HG03039 (cell line): ENCODE measurements at regions not wholly inside any gene's neighbourhood (a gene's known extent, or its start where the extent isn't known, plus 50 kb on each side); places are given as distances from the start of the nearest gene placed in this dataset.

ENCODE experiments used
- ATAC-seq: cut with Tn5 transposase; IDR thresholded peaks from one replicate; pipeline ENCODE4 v1.9.1; 2021; ENCODE audit warnings: mild to moderate bottlenecking, moderate library complexity; ENCODE audit not compliant: unreplicated experiment

DNA sequence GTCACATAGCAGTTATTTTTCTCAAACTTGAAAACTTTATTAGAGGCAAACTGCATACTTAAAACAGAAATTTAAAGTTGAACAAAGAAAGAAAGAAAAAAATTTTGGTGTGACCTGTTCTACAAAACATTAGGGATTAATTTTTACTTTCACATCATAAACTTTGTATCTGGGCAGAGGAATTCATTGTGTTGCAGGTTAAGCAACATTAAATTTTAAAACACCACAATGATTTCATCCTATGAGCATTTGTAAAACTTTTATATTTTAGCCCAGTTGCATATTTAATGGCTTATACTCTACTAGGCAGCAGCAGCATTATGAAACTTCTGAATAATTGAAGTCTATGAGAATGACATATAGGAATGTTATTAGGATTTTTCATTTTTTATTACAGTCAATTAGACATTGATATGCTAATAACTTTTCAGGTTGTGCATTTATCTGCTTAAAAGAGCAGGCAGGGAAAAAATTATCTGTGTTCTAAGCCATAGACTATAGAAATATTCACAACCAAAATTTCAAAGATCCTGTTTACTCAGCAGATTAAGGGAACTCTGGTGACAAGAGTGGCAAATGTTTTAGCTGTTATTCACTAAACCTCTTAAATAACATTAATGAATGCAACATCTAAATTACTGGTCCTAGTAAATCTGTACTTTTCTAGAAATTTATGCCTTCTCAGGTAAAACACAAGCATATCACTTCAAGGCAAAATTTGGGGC, 1088.5 kb upstream of the CDH6 start:
- no peak for ATAC-seq

- no peak for ATAC-seq
Measured at GRCh38 chr5:30103452-30104202, 1089.9 kb upstream of the CDH6 start.

- no peak for ATAC-seq
Measured at GRCh38 chr5:30103052-30103451, 1090.4 kb upstream of the CDH6 start.

DNA sequence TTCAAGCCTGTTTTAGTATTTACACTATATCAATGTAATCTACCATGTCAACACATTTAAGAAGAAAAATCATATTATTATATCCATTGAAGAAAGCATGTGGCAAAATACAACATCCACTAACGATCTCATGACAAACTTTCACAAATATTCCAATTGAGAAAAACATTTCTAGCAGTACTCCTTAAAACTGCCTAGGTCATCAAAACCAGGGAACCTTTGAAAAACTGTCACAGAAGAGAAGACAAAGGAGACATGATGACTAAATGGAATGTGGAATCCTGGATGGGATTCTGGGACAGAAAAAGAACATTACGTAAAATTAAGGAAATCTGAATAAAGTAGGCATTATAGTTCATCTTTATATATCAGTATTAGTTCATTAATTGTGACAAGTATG, 1091.3 kb upstream of the CDH6 start:
- no peak for ATAC-seq

- no peak for ATAC-seq
Measured at GRCh38 chr5:30100929-30101328, 1092.6 kb upstream of the CDH6 start.

DNA sequence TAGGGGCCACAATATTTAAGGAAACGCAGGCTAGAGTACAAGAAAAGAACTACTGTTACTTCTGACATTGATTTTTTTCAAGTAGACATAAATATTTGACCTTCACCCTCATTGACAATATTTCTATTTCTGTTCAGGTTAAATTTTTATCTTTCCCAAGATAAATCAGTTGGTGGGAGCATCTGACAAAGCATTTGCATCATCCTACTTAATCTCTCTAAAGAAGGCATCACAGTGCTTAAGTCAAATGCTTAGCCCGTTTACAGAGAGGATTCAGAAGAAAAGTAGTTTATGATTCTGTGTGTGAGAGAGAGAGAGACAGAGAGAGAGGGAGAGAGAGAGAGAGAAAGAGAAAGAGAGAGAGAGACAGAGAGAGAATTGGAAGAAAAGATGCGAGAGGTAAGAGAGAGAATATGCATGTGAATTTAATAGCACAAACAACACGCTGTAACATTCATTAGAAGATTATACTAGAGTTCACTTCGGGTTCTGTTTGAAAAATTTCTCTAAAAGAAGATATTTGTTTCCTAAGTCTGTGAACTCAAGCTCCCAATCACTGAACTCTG, 1093.3 kb upstream of the CDH6 start:
- no peak for ATAC-seq

DNA sequence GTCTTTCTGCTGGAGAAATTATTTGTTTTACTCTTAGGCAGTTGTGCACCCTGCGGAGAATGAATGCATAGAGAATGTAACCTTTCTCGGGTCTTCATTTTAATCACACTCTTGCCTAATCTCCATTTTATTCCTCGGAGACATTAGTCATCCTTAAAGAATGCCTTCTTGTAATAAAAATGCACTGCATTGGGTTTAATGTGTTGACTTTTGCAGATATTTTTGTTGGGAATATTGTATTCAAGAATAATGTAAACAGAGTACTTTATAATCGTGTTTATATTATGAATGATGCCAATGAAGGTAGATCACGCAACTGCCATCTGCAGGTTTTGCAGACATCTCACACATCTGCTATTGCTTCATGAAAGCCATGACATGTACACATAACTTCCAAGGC, 1093.9 kb upstream of the CDH6 start:
- no peak for ATAC-seq

GRCh38 chr5:30098940-30099339, 1094.5 kb upstream of the CDH6 start:
- no peak for ATAC-seq

- no peak for ATAC-seq
Measured at GRCh38 chr5:30092548-30092947, 1100.9 kb upstream of the CDH6 start.

GRCh38 chr5:30069441-30070263, 1123.8 kb upstream of the CDH6 start:
- no peak for ATAC-seq

DNA sequence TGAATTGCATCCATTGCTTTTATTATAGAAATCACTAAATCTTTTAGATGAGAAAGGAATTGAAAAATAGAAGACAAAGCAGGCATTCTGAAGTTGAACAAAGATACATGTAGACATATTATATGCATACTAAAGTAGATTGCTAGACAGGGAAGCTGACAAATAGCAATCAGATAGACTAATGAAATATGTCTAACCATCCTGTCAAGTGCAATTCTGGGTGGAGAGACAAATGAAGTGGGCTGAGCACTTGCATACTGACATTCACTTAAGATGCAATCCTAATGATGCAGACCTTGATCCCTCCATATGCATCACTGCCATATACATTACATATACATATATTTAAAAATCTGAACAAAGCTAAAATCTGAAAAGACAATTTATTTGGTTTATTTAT, 1130.0 kb upstream of the CDH6 start:
- no peak for ATAC-seq

- no peak for ATAC-seq
Measured at GRCh38 chr5:30051976-30052375, 1141.5 kb upstream of the CDH6 start.

DNA sequence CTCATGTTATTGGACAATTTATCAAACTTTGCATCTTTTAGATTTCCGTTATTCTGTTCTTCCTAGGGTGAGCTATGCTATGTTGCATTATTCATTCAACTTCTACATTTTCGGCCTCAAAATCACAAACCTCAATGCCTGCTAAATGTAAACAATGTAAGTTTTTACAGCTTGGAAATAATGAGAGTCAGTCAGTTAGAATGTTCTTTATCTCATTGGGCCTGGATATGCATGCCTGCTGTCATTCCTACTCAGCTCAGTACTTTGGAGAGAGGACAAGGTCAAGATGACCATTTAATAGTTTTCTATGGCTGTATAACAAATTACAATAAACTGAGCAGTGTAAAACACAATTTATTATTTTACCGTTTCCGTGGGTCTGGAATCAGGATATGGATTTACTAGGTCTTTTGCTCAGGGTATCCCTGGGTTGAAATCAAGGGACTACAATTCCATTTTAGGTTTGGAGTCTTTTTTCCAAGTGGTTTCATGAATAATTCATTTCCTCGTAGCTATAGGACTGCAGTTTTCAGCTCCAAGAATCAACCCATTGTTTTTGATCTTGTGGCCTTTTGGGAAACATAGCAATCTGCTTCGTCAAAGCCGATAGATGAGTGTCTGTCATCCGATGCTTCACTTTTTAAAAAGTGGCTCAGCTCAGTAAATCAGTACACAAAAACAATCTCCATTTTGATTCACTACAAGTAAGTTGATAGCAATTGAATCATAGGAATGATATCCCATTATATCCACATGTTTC, 1143.2 kb upstream of the CDH6 start:
- ATAC-seq, result no peak

DNA sequence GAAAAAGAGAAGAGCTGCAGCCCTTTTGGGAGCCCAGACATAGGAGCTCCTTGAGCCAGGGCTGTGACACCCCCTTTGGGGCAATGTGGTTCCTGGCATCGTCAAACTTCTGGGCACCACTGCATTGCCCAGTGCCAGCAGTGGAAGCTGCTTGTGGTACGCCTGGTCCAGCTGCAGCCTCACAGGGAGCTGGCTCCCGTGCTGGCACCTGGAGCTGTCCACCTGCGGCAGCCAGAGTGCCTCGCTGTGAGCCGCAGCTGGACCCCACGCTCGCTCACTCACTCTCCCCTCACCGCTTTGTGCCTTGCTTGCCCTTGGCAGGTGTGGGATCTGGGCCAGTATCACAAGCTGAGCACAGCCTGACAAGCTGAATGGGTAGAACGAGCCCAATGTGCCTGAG, 1150.8 kb upstream of the CDH6 start:
- ATAC-seq, result no peak

GRCh38 chr5:30041831-30042385, 1151.6 kb upstream of the CDH6 start:
- ATAC-seq, result no peak

GRCh38 chr5:30041291-30041690, 1152.2 kb upstream of the CDH6 start:
- no peak for ATAC-seq

DNA sequence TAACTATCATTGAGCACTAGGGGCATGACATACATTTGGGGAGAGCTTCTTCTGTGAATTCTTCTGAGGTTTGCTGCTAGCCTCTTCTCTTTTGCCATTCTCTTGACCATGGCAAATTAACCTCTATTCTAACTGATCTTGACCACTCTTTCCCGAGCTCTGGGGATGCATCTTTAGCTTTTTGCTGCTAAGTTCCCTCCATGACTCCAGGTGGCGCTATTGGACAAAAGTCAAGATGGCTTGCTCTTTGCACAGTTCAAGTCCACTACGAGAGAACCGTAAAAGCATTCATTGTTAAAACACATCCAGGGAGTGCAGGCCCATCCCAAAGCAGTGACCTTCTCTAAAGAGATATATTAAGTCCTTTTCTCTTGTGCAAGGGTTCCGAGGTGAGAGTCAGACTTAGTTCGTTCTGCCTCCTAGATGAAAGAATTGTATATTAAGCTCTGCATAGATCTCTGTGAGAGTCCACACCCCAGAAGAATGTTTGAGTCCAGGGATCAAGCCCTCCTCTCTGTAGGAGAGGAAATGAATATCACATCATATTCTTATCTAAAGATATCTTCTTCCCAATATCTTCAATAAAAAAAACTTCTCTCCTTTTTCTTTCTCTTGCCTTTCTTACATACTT, 1152.9 kb upstream of the CDH6 start:
- ATAC-seq, result peak; percentile 59

GRCh38 chr5:30039379-30039778, 1154.1 kb upstream of the CDH6 start:
- no peak for ATAC-seq

- ATAC-seq, result no peak
Measured at GRCh38 chr5:30034870-30035269, 1158.6 kb upstream of the CDH6 start.

GRCh38 chr5:30030101-30030500, 1163.4 kb upstream of the CDH6 start:
- no peak for ATAC-seq
